ENCODE measurements at regions not wholly inside any gene's neighbourhood (a gene's known extent, or its start where the extent isn't known, plus 50 kb on each side); places are given as distances from the start of the nearest gene placed in this dataset.

DNA sequence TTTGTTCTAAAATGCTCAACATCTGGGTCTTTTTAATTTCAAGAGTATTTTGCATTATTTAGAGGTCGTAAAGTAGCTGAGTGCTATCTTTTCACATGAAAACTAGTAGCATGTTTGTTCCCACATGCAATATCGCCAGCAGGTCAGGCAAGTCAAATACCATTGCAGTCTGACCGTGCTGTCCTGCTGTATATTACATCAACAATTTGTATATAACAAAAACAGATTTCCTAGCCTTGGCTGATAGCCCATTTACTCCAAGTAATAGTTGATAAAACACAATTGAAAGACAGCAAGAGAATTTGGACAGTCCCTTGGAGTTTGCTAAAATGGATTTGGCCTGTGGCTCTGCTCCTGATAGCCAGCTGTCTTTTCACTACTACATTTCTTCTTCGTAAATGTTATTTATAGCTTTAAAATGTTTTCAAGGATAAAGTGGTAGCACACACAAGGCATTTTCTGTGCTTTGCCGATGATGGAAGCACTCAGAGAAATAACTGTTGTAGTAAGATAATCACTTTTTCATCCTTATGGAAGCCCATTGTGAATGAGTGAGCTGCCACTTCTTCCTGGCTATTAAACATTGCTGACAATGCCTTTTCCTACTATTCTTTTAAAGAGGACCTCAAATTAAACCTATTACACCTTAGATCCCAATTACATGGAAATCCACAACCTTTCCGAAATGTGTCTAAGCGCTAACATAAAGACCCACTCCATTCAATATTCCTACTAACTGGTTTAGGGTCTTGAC lies 992.1 kb downstream of the MAT2B start:
- H3K4me2 ChIP-seq (ENCODE audit: control insufficient read depth, extremely low read depth, insufficient read depth, low read depth, low read length) = no peak overlapping the region
- H3K4me3 ChIP-seq (ENCODE audit: control insufficient read depth in 2 of 3, extremely low read depth in 1 of 3, insufficient read depth in 2 of 3, low read depth in 1 of 3, low read length in 3 of 3) = no peak overlapping the region
- no peak overlapping the region for H3K27ac ChIP-seq (ENCODE audit: control insufficient read depth, insufficient read depth, low read length)
- no peak overlapping the region for H2AFZ ChIP-seq (ENCODE audit: control insufficient read depth, low read length)
- no peak for DNase-seq (ENCODE audit: low read depth, low spot score)
- no peaks in the 10 kb centered on the region for H4K20me1 ChIP-seq (ENCODE audit: control insufficient read depth, extremely low read depth, insufficient read depth, low read length)
- no peaks in the 10 kb centered on the region for H3K36me3 ChIP-seq (ENCODE audit: control insufficient read depth in 2 of 2, extremely low read depth in 1 of 2, insufficient read depth in 2 of 2, low read length in 2 of 2)
- FAIRE-seq = no peak
- no peak overlapping the region for H3K9ac ChIP-seq (ENCODE audit: control insufficient read depth, extremely low read depth, insufficient read depth, low read length)
- H3K79me2 ChIP-seq (ENCODE audit: control insufficient read depth, insufficient read depth, low read length) = no peaks in the 10 kb centered on the region
- H3K9me1 ChIP-seq (ENCODE audit: control insufficient read depth, extremely low read depth, insufficient read depth, low read length) = no peaks in the 10 kb centered on the region
- dilution Hi-C loops (cut with MboI; ENCODE audit: extremely low pct_ligation_motif_present, low sequenced_read_pairs) = loop anchor here (25.0 kb wide), 2 partner anchors 485 to 935 kb away; no protein-coding TSS in a partner anchor
- H3K4me1 ChIP-seq (ENCODE audit: control insufficient read depth, extremely low read depth, insufficient read depth, low read length) = no peaks in the 10 kb centered on the region
- no peaks in the 10 kb centered on the region for H3K27me3 ChIP-seq (ENCODE audit: control insufficient read depth, extremely low read depth, insufficient read depth, low read length)
- TF ChIP-seq EZH2 (IDR thresholded peaks at IDR 0.05; ENCODE audit: low read length) (no peak), CTCF (optimal IDR thresholded peaks at IDR 0.05 in 1 of 3, IDR thresholded peaks at IDR 0.05 in 1 of 3, conservative IDR thresholded peaks at IDR 0.05 in 1 of 3; ENCODE audit: extremely low read depth in 1 of 3, insufficient read depth in 2 of 3, low read length in 3 of 3) (no peak)
- no peaks in the 10 kb centered on the region for H3K9me3 ChIP-seq (ENCODE audit: control insufficient read depth, low read depth, low read length)

DNA sequence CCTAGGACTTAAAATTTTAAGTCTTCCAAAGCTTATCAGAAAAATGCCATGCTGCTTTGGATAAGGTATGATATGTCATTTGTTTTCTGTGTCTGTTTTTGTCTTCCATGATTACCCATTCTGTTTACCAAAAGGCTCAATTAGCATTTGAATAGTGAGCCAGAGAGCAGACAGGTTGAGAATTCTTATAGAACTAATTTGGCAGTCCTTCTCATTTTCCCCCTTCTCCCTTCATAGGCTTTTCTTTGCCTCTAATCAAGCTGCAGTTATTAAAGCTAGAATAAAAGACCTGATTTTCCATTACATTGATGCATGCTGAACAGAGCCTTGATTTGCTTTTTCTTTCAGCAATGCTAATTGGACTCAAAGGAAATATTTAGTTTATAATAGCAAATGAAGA lies 993.0 kb downstream of the MAT2B start:
- H3K4me2 ChIP-seq (ENCODE audit: control insufficient read depth, extremely low read depth, insufficient read depth, low read depth, low read length) = no peak overlapping the region
- H3K9ac ChIP-seq (ENCODE audit: control insufficient read depth, extremely low read depth, insufficient read depth, low read length) = no peak overlapping the region
- dilution Hi-C loops (cut with MboI; ENCODE audit: extremely low pct_ligation_motif_present, low sequenced_read_pairs) = loop anchor here (25.0 kb wide), 2 partner anchors 486 to 936 kb away; no protein-coding TSS in a partner anchor
- no peak overlapping the region for H3K27ac ChIP-seq (ENCODE audit: control insufficient read depth, insufficient read depth, low read length)
- no peaks in the 10 kb centered on the region for H3K79me2 ChIP-seq (ENCODE audit: control insufficient read depth, insufficient read depth, low read length)
- TF ChIP-seq CTCF (optimal IDR thresholded peaks at IDR 0.05 in 1 of 3, IDR thresholded peaks at IDR 0.05 in 1 of 3, conservative IDR thresholded peaks at IDR 0.05 in 1 of 3; ENCODE audit: extremely low read depth in 1 of 3, insufficient read depth in 2 of 3, low read length in 3 of 3) = no peak
- TF ChIP-seq EZH2 (IDR thresholded peaks at IDR 0.05; ENCODE audit: low read length) = no peak
- no peaks in the 10 kb centered on the region for H3K4me1 ChIP-seq (ENCODE audit: control insufficient read depth, extremely low read depth, insufficient read depth, low read length)
- no peaks in the 10 kb centered on the region for H3K27me3 ChIP-seq (ENCODE audit: control insufficient read depth, extremely low read depth, insufficient read depth, low read length)
- no peaks in the 10 kb centered on the region for H4K20me1 ChIP-seq (ENCODE audit: control insufficient read depth, extremely low read depth, insufficient read depth, low read length)
- H3K4me3 ChIP-seq (ENCODE audit: control insufficient read depth in 2 of 3, extremely low read depth in 1 of 3, insufficient read depth in 2 of 3, low read depth in 1 of 3, low read length in 3 of 3) = no peak overlapping the region
- no peak overlapping the region for H2AFZ ChIP-seq (ENCODE audit: control insufficient read depth, low read length)
- no peaks in the 10 kb centered on the region for H3K9me1 ChIP-seq (ENCODE audit: control insufficient read depth, extremely low read depth, insufficient read depth, low read length)
- no peak for FAIRE-seq
- no peaks in the 10 kb centered on the region for H3K36me3 ChIP-seq (ENCODE audit: control insufficient read depth in 2 of 2, extremely low read depth in 1 of 2, insufficient read depth in 2 of 2, low read length in 2 of 2)
- H3K9me3 ChIP-seq (ENCODE audit: control insufficient read depth, low read depth, low read length) = no peaks in the 10 kb centered on the region
- no peak for DNase-seq (ENCODE audit: low read depth, low spot score)

Measured in keratinocyte (primary cell).